ENCODE measurements at regions not wholly inside any gene's neighbourhood (a gene's known extent, or its start where the extent isn't known, plus 50 kb on each side); places are given as distances from the start of the nearest gene placed in this dataset.

DNA sequence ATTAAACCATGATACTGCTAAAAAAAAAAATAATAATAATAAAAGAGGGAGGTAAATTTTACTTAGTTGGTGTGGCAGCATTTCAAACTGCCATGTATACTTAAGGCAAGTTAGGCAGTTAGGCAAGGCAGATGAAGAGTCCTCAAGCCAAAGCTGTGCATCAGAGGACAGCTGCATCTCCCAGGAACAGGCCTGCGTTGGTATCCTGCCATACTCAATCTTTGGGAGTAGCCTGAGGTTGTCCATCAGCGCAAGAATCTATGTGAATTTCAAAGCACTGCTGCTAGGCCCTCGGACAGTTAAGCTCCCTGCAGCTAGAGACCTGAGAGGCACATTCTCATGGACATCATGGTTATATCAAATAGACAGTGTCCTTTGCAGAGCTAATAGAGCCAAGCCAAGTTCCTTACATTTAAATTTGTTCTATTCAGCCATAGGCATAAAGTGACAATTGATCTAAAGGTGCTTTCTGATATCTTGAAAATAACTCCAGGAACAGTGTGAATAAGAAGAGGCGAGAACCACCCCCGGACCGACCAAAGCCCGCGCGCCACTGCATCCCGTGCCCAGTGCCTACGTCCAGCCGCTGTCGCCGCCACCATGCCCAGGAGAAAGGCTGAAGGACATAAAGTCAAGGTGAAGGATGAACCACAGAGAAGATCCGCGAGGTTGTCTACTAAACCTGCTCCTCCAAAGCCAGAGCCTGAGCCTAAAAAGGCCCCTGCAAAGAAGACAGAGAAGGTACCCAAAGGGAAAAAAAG lies 310.6 kb downstream of the SEMA3D start:
- no peaks in the 10 kb centered on the region for H3K79me2 ChIP-seq (replicated peaks; ENCODE audit: insufficient read depth)
- Mint-ChIP-seq H3K27me3 (ENCODE audit: insufficient read depth, low read depth, poor library complexity) (peaks cover 2% of the 10 kb centered on the region), H3K9me3 (peaks cover 4% of the 10 kb centered on the region; the same call in 2 of the 3 replicates), H3K4me3 (no peak overlapping the region), H3K36me3 (ENCODE audit: low read depth) (peaks cover 3% of the 10 kb centered on the region; the same call in 1 of the 3 replicates), H3K27ac (no peak overlapping the region), H3K4me1 (no peaks in the 10 kb centered on the region)
- no peaks in the 10 kb centered on the region for H3K9me2 ChIP-seq (ENCODE audit: insufficient read depth)
- H3K27ac ChIP-seq (ENCODE audit: low read depth), result no peak overlapping the region
- H3K36me3 ChIP-seq (ENCODE audit: insufficient read depth), result no peaks in the 10 kb centered on the region
- H2AFZ ChIP-seq, result no peak overlapping the region
- no peak for ATAC-seq
- no peak overlapping the region for H3K4me2 ChIP-seq
- H3K4me3 ChIP-seq, result no peak overlapping the region
- H3K27me3 ChIP-seq (ENCODE audit: insufficient read depth), result no peaks in the 10 kb centered on the region
- DNase-seq (ENCODE audit: low spot score), result no peak
- H4K20me1 ChIP-seq (replicated peaks; ENCODE audit: insufficient read depth), result no peaks in the 10 kb centered on the region
- H3F3A ChIP-seq (replicated peaks; ENCODE audit: low read depth), result no peaks in the 10 kb centered on the region
- TF ChIP-seq NANOG (IDR thresholded peaks at IDR 0.05; ENCODE audit: borderline replicate concordance) (no peak), JUNB (IDR thresholded peaks at IDR 0.05; ENCODE audit: unreplicated experiment) (no peak), POLR2AphosphoS5 (IDR thresholded peaks at IDR 0.05; ENCODE audit: low read depth) (no peak), ZNF462 (CRISPR knock-in tag; IDR thresholded peaks at IDR 0.05) (no peak), CREB1 (CRISPR knock-in tag; IDR thresholded peaks at IDR 0.05; ENCODE audit: low read depth) (no peak), STAT1 (IDR thresholded peaks at IDR 0.05; ENCODE audit: unreplicated experiment) (no peak), EZH2 (IDR thresholded peaks at IDR 0.05; ENCODE audit: low read depth, unreplicated experiment) (no peak), ZNF114 (CRISPR knock-in tag; IDR thresholded peaks at IDR 0.05) (no peak), EZH2phosphoT487 (IDR thresholded peaks at IDR 0.05; ENCODE audit: unreplicated experiment) (no peak), ZNF331 (CRISPR knock-in tag; IDR thresholded peaks at IDR 0.05; ENCODE audit: low read depth) (no peak)
- TF ChIP-seq, protein P1, sequence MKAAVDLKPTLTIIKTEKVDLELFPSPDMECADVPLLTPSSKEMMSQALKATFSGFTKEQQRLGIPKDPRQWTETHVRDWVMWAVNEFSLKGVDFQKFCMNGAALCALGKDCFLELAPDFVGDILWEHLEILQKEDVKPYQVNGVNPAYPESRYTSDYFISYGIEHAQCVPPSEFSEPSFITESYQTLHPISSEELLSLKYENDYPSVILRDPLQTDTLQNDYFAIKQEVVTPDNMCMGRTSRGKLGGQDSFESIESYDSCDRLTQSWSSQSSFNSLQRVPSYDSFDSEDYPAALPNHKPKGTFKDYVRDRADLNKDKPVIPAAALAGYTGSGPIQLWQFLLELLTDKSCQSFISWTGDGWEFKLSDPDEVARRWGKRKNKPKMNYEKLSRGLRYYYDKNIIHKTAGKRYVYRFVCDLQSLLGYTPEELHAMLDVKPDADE (IDR thresholded peaks at IDR 0.05), result no peak
- TF ChIP-seq, protein P2, sequence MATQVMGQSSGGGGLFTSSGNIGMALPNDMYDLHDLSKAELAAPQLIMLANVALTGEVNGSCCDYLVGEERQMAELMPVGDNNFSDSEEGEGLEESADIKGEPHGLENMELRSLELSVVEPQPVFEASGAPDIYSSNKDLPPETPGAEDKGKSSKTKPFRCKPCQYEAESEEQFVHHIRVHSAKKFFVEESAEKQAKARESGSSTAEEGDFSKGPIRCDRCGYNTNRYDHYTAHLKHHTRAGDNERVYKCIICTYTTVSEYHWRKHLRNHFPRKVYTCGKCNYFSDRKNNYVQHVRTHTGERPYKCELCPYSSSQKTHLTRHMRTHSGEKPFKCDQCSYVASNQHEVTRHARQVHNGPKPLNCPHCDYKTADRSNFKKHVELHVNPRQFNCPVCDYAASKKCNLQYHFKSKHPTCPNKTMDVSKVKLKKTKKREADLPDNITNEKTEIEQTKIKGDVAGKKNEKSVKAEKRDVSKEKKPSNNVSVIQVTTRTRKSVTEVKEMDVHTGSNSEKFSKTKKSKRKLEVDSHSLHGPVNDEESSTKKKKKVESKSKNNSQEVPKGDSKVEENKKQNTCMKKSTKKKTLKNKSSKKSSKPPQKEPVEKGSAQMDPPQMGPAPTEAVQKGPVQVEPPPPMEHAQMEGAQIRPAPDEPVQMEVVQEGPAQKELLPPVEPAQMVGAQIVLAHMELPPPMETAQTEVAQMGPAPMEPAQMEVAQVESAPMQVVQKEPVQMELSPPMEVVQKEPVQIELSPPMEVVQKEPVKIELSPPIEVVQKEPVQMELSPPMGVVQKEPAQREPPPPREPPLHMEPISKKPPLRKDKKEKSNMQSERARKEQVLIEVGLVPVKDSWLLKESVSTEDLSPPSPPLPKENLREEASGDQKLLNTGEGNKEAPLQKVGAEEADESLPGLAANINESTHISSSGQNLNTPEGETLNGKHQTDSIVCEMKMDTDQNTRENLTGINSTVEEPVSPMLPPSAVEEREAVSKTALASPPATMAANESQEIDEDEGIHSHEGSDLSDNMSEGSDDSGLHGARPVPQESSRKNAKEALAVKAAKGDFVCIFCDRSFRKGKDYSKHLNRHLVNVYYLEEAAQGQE (IDR thresholded peaks at IDR 0.05; ENCODE audit: unreplicated experiment), result no peak
- TF ChIP-seq, protein P3, sequence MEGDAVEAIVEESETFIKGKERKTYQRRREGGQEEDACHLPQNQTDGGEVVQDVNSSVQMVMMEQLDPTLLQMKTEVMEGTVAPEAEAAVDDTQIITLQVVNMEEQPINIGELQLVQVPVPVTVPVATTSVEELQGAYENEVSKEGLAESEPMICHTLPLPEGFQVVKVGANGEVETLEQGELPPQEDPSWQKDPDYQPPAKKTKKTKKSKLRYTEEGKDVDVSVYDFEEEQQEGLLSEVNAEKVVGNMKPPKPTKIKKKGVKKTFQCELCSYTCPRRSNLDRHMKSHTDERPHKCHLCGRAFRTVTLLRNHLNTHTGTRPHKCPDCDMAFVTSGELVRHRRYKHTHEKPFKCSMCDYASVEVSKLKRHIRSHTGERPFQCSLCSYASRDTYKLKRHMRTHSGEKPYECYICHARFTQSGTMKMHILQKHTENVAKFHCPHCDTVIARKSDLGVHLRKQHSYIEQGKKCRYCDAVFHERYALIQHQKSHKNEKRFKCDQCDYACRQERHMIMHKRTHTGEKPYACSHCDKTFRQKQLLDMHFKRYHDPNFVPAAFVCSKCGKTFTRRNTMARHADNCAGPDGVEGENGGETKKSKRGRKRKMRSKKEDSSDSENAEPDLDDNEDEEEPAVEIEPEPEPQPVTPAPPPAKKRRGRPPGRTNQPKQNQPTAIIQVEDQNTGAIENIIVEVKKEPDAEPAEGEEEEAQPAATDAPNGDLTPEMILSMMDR (conservative IDR thresholded peaks at IDR 0.05; ENCODE audit: low read depth in 2 of 2), result no peak
- H3K4me1 ChIP-seq (ENCODE audit: insufficient read depth), result no peaks in the 10 kb centered on the region

Data from GM23338 (cell line).